G401 (cell line): ENCODE measurements at regions not wholly inside any gene's neighbourhood (a gene's known extent, or its start where the extent isn't known, plus 50 kb on each side); places are given as distances from the start of the nearest gene placed in this dataset.
"Not testable (repeated sequence)": the region's sequence is repeated elsewhere in the genome, so short reads cannot be mapped to it uniquely, and the experiment has no call there.

ENCODE experiments used
- DNase-seq: peaks from one replicate; pipeline ENCODE4 v3.0.0-alpha.2; 2015; ENCODE audit warnings: low spot score
- in situ Hi-C: cut with HindIII; loops from 2 replicates; pipeline ENCODE4 v1.10.0; 2016; ENCODE audit warnings: low sequenced_read_pairs, mixed read lengths

- in situ Hi-C loops, result no loop called here
- DNase-seq, result no peak
Measured at GRCh38 chr20:43838703-43839060, 76.0 kb upstream of the TOX2 start.

- DNase-seq, result no peak
Measured at GRCh38 chr20:43837856-43838702, 76.6 kb upstream of the TOX2 start.

GRCh38 chr20:43836790-43837189, 77.9 kb upstream of the TOX2 start:
- DNase-seq, result no peak
- in situ Hi-C loops, result no loop called here

More at GRCh38 chr20:43837856-43838702, 76.6 kb upstream of the TOX2 start:
- in situ Hi-C loops, result no loop called here

GRCh38 chr20:43835944-43836508, 78.6 kb upstream of the TOX2 start:
- DNase-seq, result no peak
- in situ Hi-C loops, result no loop called here

- DNase-seq, result peak; percentile 57
- in situ Hi-C loops, result no loop called here
Measured at GRCh38 chr20:43833511-43834395, 80.9 kb upstream of the TOX2 start.

- in situ Hi-C loops, result no loop called here
- DNase-seq, result no peak
Measured at GRCh38 chr20:43832961-43833360, 81.7 kb upstream of the TOX2 start.

- in situ Hi-C loops, result no loop called here
- no peak for DNase-seq
Measured at GRCh38 chr20:43832096-43832816, 82.4 kb upstream of the TOX2 start.

GRCh38 chr20:43831481-43832065, 83.1 kb upstream of the TOX2 start:
- DNase-seq, result no peak
- in situ Hi-C loops, result no loop called here

- in situ Hi-C loops, result no loop called here
Measured at GRCh38 chr20:43830883-43831282, 83.8 kb upstream of the TOX2 start.

GRCh38 chr20:43829951-43830690, 84.5 kb upstream of the TOX2 start:
- no peak for DNase-seq
- in situ Hi-C loops, result no loop called here

More at GRCh38 chr20:43830883-43831282, 83.8 kb upstream of the TOX2 start:
- DNase-seq, result no peak

- no peak for DNase-seq
- in situ Hi-C loops, result no loop called here
Measured at GRCh38 chr20:43827940-43828562, 86.6 kb upstream of the TOX2 start.

GRCh38 chr20:43826943-43827342, 87.7 kb upstream of the TOX2 start:
- in situ Hi-C loops, DNase-seq: not testable (repeated sequence)

- in situ Hi-C loops, result no loop called here
- DNase-seq, result no peak
Measured at GRCh38 chr20:43825581-43825980, 89.1 kb upstream of the TOX2 start.

- in situ Hi-C loops, result no loop called here
- DNase-seq, result no peak
Measured at GRCh38 chr20:43825051-43825402, 89.6 kb upstream of the TOX2 start.

- in situ Hi-C loops, result no loop called here
- peak; percentile 83 for DNase-seq
Measured at GRCh38 chr20:43824309-43825050, 90.2 kb upstream of the TOX2 start.

- DNase-seq, result no peak
- in situ Hi-C loops, result no loop called here
Measured at GRCh38 chr20:43821795-43822194, 92.9 kb upstream of the TOX2 start.

- in situ Hi-C loops, result no loop called here
- no peak for DNase-seq
Measured at GRCh38 chr20:43820731-43821330, 93.8 kb upstream of the TOX2 start.
